Fibroblast of lung (primary cell): ENCODE measurements at regions not wholly inside any gene's neighbourhood (a gene's known extent, or its start where the extent isn't known, plus 50 kb on each side); places are given as distances from the start of the nearest gene placed in this dataset.
A peak's percentile ranks its signal among the peaks of the same experiment; 100 is the strongest.

Experiments used
- DNase-seq, 2 donors: peaks; one replicate each; pipeline versions ENCODE4 v3.0.0 to v3.0.0-alpha.2; 2010; ENCODE audit warnings: low read depth in 2 of 2
- H2AFZ ChIP-seq: 2 replicates; pipeline ENCODE4 v1.5.1; 2012; ENCODE audit warnings: low read length, control low read depth, inconsistent platforms
- H3K27ac ChIP-seq: 2 replicates; pipeline ENCODE4 v1.5.1; 2011; ENCODE audit warnings: low read length, control low read depth; ENCODE audit not compliant: insufficient read depth
- H3K27me3 ChIP-seq: 2 replicates; pipeline ENCODE4 v1.5.1; 2011; ENCODE audit warnings: mild to moderate bottlenecking, low read length; ENCODE audit not compliant: control insufficient read depth, insufficient read depth
- H3K36me3 ChIP-seq: 2 replicates; pipeline ENCODE4 v1.5.1; 2011; ENCODE audit warnings: low read length; ENCODE audit not compliant: control insufficient read depth, insufficient read depth
- H3K4me1 ChIP-seq: 2 replicates; pipeline ENCODE4 v1.5.1; 2011; ENCODE audit warnings: low read length; ENCODE audit not compliant: control insufficient read depth, insufficient read depth; ENCODE audit errors: extremely low read depth
- H3K4me2 ChIP-seq: 2 replicates; pipeline ENCODE4 v1.5.1; 2011; ENCODE audit warnings: low read length, control low read depth; ENCODE audit not compliant: insufficient read depth; ENCODE audit errors: extremely low read depth
- H3K4me3 ChIP-seq, 4 experiments: fragments of 200-600 bp in 1 of 4; sonication (generic) in 1 of 4; replicated peaks in 1 of 4; 2 replicates each; pipeline ENCODE4 v1.5.1; 2011 to 2016; ENCODE audit warnings: low read length in 4 of 4, low read depth in 3 of 4, mild to moderate bottlenecking in 3 of 4, control low read depth in 2 of 4, inconsistent platforms in 1 of 4, mixed read lengths in 1 of 4; ENCODE audit not compliant: insufficient read depth in 1 of 4; ENCODE audit errors: control extremely low read depth in 1 of 4
- H3K79me2 ChIP-seq: 2 replicates; pipeline ENCODE4 v1.5.1; 2012; ENCODE audit warnings: mild to moderate bottlenecking, low read length, inconsistent platforms; ENCODE audit not compliant: control insufficient read depth, insufficient read depth
- H3K9ac ChIP-seq: 2 replicates; pipeline ENCODE4 v1.5.1; 2011; ENCODE audit warnings: mild to moderate bottlenecking, low read length, control low read depth; ENCODE audit not compliant: insufficient read depth
- H3K9me3 ChIP-seq: 2 replicates; pipeline ENCODE4 v1.5.1; 2012; ENCODE audit warnings: low read depth, low read length; ENCODE audit not compliant: control insufficient read depth, insufficient read depth
- H4K20me1 ChIP-seq: 2 replicates; pipeline ENCODE4 v1.5.1; 2011; ENCODE audit warnings: low read length; ENCODE audit not compliant: control insufficient read depth, insufficient read depth; ENCODE audit errors: extremely low read depth
- CTCF ChIP-seq, 2 donors: IDR thresholded peaks in 1 of 2; conservative IDR thresholded peaks in 1 of 2; 1 replicate in 1 of 2; 2 replicates in 1 of 2; pipeline ENCODE4 v1.5.1; 2011 to 2012; ENCODE audit warnings: low read length in 2 of 2, control low read depth in 1 of 2, inconsistent platforms in 1 of 2, low read depth in 1 of 2, mild to moderate bottlenecking in 1 of 2
- EZH2 ChIP-seq: IDR thresholded peaks from 2 replicates; pipeline ENCODE4 v1.5.1; 2012; ENCODE audit warnings: low read length, control low read depth, mild to moderate bottlenecking; ENCODE audit errors: missing control alignments

- Histone ChIP-seq H3K4me2 (peak overlapping the region; percentile 77), H3K9ac (no peak overlapping the region), H4K20me1 (no peaks in the 10 kb centered on the region), H3K4me1 (peaks cover 9% of the 10 kb centered on the region), H3K79me2 (no peaks in the 10 kb centered on the region), H3K27me3 (peaks cover 12% of the 10 kb centered on the region), H3K4me3 (no peak overlapping the region), H3K9me3 (no peaks in the 10 kb centered on the region), H3K36me3 (no peaks in the 10 kb centered on the region), H3K27ac (no peak overlapping the region), H2AFZ (peak overlapping the region; percentile 44)
- TF ChIP-seq CTCF (conservative IDR thresholded peaks at IDR 0.05 in 1 of 2, IDR thresholded peaks at IDR 0.05 in 1 of 2; ENCODE audit: low read depth in 1 of 2, low read length in 2 of 2) (no peak), EZH2 (no peak)
- no peak for DNase-seq
Observed at GRCh38 chr1:9472386-9473031, 66.8 kb upstream of the SLC25A33 start.

- Histone ChIP-seq H3K79me2 (no peaks in the 10 kb centered on the region), H3K27me3 (peaks cover 5% of the 10 kb centered on the region), H3K9ac (no peak overlapping the region), H3K4me1 (peaks cover 9% of the 10 kb centered on the region), H3K27ac (peak overlapping the region; percentile 38), H4K20me1 (no peaks in the 10 kb centered on the region), H3K4me2 (peak overlapping the region; percentile 77), H2AFZ (peak overlapping the region; percentile 50), H3K4me3 (no peak overlapping the region), H3K36me3 (no peaks in the 10 kb centered on the region), H3K9me3 (no peaks in the 10 kb centered on the region)
- DNase-seq: peak; percentile 93 to 96
- TF ChIP-seq EZH2 (no peak), CTCF (conservative IDR thresholded peaks at IDR 0.05 in 1 of 2, IDR thresholded peaks at IDR 0.05 in 1 of 2; ENCODE audit: low read depth in 1 of 2, low read length in 2 of 2) (no peak)
Observed at GRCh38 chr1:9473032-9473807, 66.0 kb upstream of the SLC25A33 start.

GRCh38 chr1:9475061-9475627, 64.1 kb upstream of the SLC25A33 start:
- H3K9ac ChIP-seq: no peak overlapping the region

More at GRCh38 chr1:9475061-9475627, 64.1 kb upstream of the SLC25A33 start:
- H3K4me1 ChIP-seq: peaks cover 9% of the 10 kb centered on the region
- peaks cover 2% of the 10 kb centered on the region for H3K27me3 ChIP-seq
- H4K20me1 ChIP-seq: no peaks in the 10 kb centered on the region
- H2AFZ ChIP-seq: no peak overlapping the region
- no peak overlapping the region for H3K27ac ChIP-seq
- no peaks in the 10 kb centered on the region for H3K79me2 ChIP-seq
- TF ChIP-seq EZH2 (no peak), CTCF (conservative IDR thresholded peaks at IDR 0.05 in 1 of 2, IDR thresholded peaks at IDR 0.05 in 1 of 2; ENCODE audit: low read depth in 1 of 2, low read length in 2 of 2) (no peak)
- no peaks in the 10 kb centered on the region for H3K36me3 ChIP-seq
- no peaks in the 10 kb centered on the region for H3K9me3 ChIP-seq
- H3K4me3 ChIP-seq: no peak overlapping the region
- no peak overlapping the region for H3K4me2 ChIP-seq
- DNase-seq: no peak
